T-helper 17 cell (primary cell): ENCODE measurements at regions not wholly inside any gene's neighbourhood (a gene's known extent, or its start where the extent isn't known, plus 50 kb on each side); places are given as distances from the start of the nearest gene placed in this dataset.
A peak's percentile ranks its signal among the peaks of the same experiment; 100 is the strongest.
"Not testable (repeated sequence)": the region's sequence is repeated elsewhere in the genome, so short reads cannot be mapped to it uniquely, and the experiment has no call there.

Source experiments
- ATAC-seq: fragments of 150-1000 bp; cut with Tn5 transposase; 2 replicates; pipeline ENCODE4 v1.10.0; 2021; ENCODE audit warnings: mild to moderate bottlenecking, moderate library complexity
- DNase-seq, 3 donors: peaks; one replicate each; pipeline versions ENCODE4 v3.0.0 to v3.0.0-alpha.2; 2020 to 2021
- H3K9me3 ChIP-seq: one replicate; pipeline ENCODE4 v1.7.0; 2013; ENCODE audit warnings: low read length, mild to moderate bottlenecking; ENCODE audit not compliant: control insufficient read depth, poor library complexity, severe bottlenecking
- H3K27ac Mint-ChIP-seq: one replicate; pipeline ENCODE4 v1.8.0; 2022; ENCODE audit warnings: mild to moderate bottlenecking, moderate library complexity, mixed read lengths
- H3K27me3 Mint-ChIP-seq: one replicate; pipeline ENCODE4 v1.8.0; 2022; ENCODE audit warnings: mixed read lengths
- H3K36me3 Mint-ChIP-seq: one replicate; pipeline ENCODE4 v1.8.0; 2022; ENCODE audit warnings: low read depth, mixed read lengths
- H3K4me1 Mint-ChIP-seq: one replicate; pipeline ENCODE4 v1.8.0; 2022; ENCODE audit warnings: mild to moderate bottlenecking, mixed read lengths
- H3K4me3 Mint-ChIP-seq: one replicate; pipeline ENCODE4 v1.8.0; 2022; ENCODE audit warnings: mild to moderate bottlenecking, moderate library complexity, mixed read lengths

GRCh38 chr15:85196697-85197096, 183.7 kb upstream of the AKAP13 start:
- DNase-seq, H3K9me3 ChIP-seq, ATAC-seq, H3K36me3 Mint-ChIP-seq, H3K4me3 Mint-ChIP-seq, H3K27ac Mint-ChIP-seq, H3K27me3 Mint-ChIP-seq, H3K4me1 Mint-ChIP-seq: not testable (repeated sequence)

GRCh38 chr15:85197582-85197981, 182.8 kb upstream of the AKAP13 start:
- H3K4me1 Mint-ChIP-seq, ATAC-seq, H3K4me3 Mint-ChIP-seq, H3K27ac Mint-ChIP-seq, DNase-seq, H3K27me3 Mint-ChIP-seq, H3K9me3 ChIP-seq, H3K36me3 Mint-ChIP-seq: not testable (repeated sequence)

GRCh38 chr15:85198432-85198831, 182.0 kb upstream of the AKAP13 start:
- DNase-seq, H3K36me3 Mint-ChIP-seq, H3K27me3 Mint-ChIP-seq, ATAC-seq, H3K4me1 Mint-ChIP-seq, H3K27ac Mint-ChIP-seq, H3K9me3 ChIP-seq, H3K4me3 Mint-ChIP-seq: not testable (repeated sequence)

GRCh38 chr15:85200215-85200614, 180.2 kb upstream of the AKAP13 start:
- H3K9me3 ChIP-seq, DNase-seq, H3K36me3 Mint-ChIP-seq, H3K27me3 Mint-ChIP-seq, H3K4me3 Mint-ChIP-seq, H3K27ac Mint-ChIP-seq, H3K4me1 Mint-ChIP-seq: not testable (repeated sequence)
- ATAC-seq: peak; percentile 83

- H3K36me3 Mint-ChIP-seq, ATAC-seq, DNase-seq, H3K27ac Mint-ChIP-seq, H3K4me1 Mint-ChIP-seq, H3K9me3 ChIP-seq, H3K27me3 Mint-ChIP-seq, H3K4me3 Mint-ChIP-seq: not testable (repeated sequence)
Observed at GRCh38 chr15:85201118-85201793, 179.1 kb upstream of the AKAP13 start.

- not testable (repeated sequence) for H3K27me3 Mint-ChIP-seq, H3K36me3 Mint-ChIP-seq, H3K4me3 Mint-ChIP-seq, H3K4me1 Mint-ChIP-seq, H3K27ac Mint-ChIP-seq, ATAC-seq, H3K9me3 ChIP-seq, DNase-seq
Observed at GRCh38 chr15:85204481-85204880, 175.9 kb upstream of the AKAP13 start.

GRCh38 chr15:85233791-85234325, 146.5 kb upstream of the AKAP13 start:
- not testable (repeated sequence) for H3K36me3 Mint-ChIP-seq, H3K4me1 Mint-ChIP-seq, H3K9me3 ChIP-seq, DNase-seq, H3K27me3 Mint-ChIP-seq, H3K4me3 Mint-ChIP-seq, ATAC-seq, H3K27ac Mint-ChIP-seq

GRCh38 chr15:85234450-85235196, 145.8 kb upstream of the AKAP13 start:
- H3K36me3 Mint-ChIP-seq, H3K27ac Mint-ChIP-seq, H3K9me3 ChIP-seq, H3K27me3 Mint-ChIP-seq, ATAC-seq, DNase-seq, H3K4me3 Mint-ChIP-seq, H3K4me1 Mint-ChIP-seq: not testable (repeated sequence)

- not testable (repeated sequence) for H3K4me3 Mint-ChIP-seq, H3K4me1 Mint-ChIP-seq, H3K27me3 Mint-ChIP-seq, H3K27ac Mint-ChIP-seq, H3K9me3 ChIP-seq, ATAC-seq, H3K36me3 Mint-ChIP-seq, DNase-seq
Observed at GRCh38 chr15:85244056-85244455, 136.3 kb upstream of the AKAP13 start.

- ATAC-seq, H3K36me3 Mint-ChIP-seq, H3K27ac Mint-ChIP-seq, DNase-seq, H3K9me3 ChIP-seq, H3K4me1 Mint-ChIP-seq, H3K4me3 Mint-ChIP-seq, H3K27me3 Mint-ChIP-seq: not testable (repeated sequence)
Observed at GRCh38 chr15:85250938-85251542, 129.4 kb upstream of the AKAP13 start.

GRCh38 chr15:85253196-85253915, 127.0 kb upstream of the AKAP13 start:
- not testable (repeated sequence) for H3K4me1 Mint-ChIP-seq, ATAC-seq, H3K27me3 Mint-ChIP-seq, DNase-seq, H3K4me3 Mint-ChIP-seq, H3K9me3 ChIP-seq, H3K27ac Mint-ChIP-seq, H3K36me3 Mint-ChIP-seq

- DNase-seq, ATAC-seq, H3K36me3 Mint-ChIP-seq, H3K27ac Mint-ChIP-seq, H3K4me3 Mint-ChIP-seq, H3K4me1 Mint-ChIP-seq, H3K9me3 ChIP-seq, H3K27me3 Mint-ChIP-seq: not testable (repeated sequence)
Observed at GRCh38 chr15:85254961-85255360, 125.4 kb upstream of the AKAP13 start.

- H3K9me3 ChIP-seq, H3K4me3 Mint-ChIP-seq, H3K4me1 Mint-ChIP-seq, DNase-seq, H3K36me3 Mint-ChIP-seq, ATAC-seq, H3K27me3 Mint-ChIP-seq, H3K27ac Mint-ChIP-seq: not testable (repeated sequence)
Observed at GRCh38 chr15:85255502-85255901, 124.9 kb upstream of the AKAP13 start.
